SK-N-SH (cell line): ENCODE measurements at regions not wholly inside any gene's neighbourhood (a gene's known extent, or its start where the extent isn't known, plus 50 kb on each side); places are given as distances from the start of the nearest gene placed in this dataset.

Source experiments
- CTCF ChIA-PET: fragments of 300-600, 350-600 bp; formaldehyde crosslinking; extraction: SDS; loops from one replicate; lab custom pipeline; 2021; lab: Yijun Ruan, JAX
- POLR2A ChIA-PET: fragments of 350-600 bp; sonication (Branson Sonifier 250); formaldehyde crosslinking; extraction: SDS; loops from one replicate; lab custom pipeline; 2020; ENCODE audit warnings: antibody characterized with exemption, inconsistent platforms; lab: Yijun Ruan, JAX
- DNase-seq: peaks from one replicate; pipeline ENCODE4 v3.0.0; 2012
- H2AFZ ChIP-seq: fragments of 200-600 bp; sonication (generic); 2 replicates; pipeline ENCODE4 v1.8.1; 2016; ENCODE audit warnings: antibody characterized with exemption, mild to moderate bottlenecking, low read depth
- H3F3A ChIP-seq: fragments of 200-600 bp; sonication (generic); replicated peaks from 2 replicates; pipeline ENCODE3; 2016; ENCODE audit warnings: antibody characterized with exemption, mild to moderate bottlenecking; ENCODE audit not compliant: insufficient read depth
- H3K27ac ChIP-seq, 2 experiments: fragments of 200-500 bp in 1 of 2; fragments of 200-600 bp in 1 of 2; sonication (Bioruptor generic) in 1 of 2; sonication (generic), shearing (Covaris generic) in 1 of 2; 2 replicates each; pipeline versions ENCODE4 v1.5.1 to v1.6.1; 2014 to 2016; ENCODE audit warnings: low read depth in 2 of 2, inconsistent platforms in 1 of 2, low read length in 1 of 2, mild to moderate bottlenecking in 1 of 2, mixed read lengths in 1 of 2
- H3K27me3 ChIP-seq: fragments of 200-600 bp; sonication (generic), shearing (Covaris generic); 2 replicates; pipeline ENCODE4 v1.6.1; 2016; ENCODE audit warnings: mixed run types; ENCODE audit not compliant: insufficient read depth
- H3K36me3 ChIP-seq, 2 experiments: fragments of 200-500 bp in 1 of 2; fragments of 200-600 bp in 1 of 2; sonication (Bioruptor generic) in 1 of 2; sonication (generic) in 1 of 2; replicated peaks in 1 of 2; 2 replicates each; pipeline versions ENCODE3 to v1.5.1; 2014 to 2016; ENCODE audit warnings: low read length in 1 of 2, mild to moderate bottlenecking in 1 of 2; ENCODE audit not compliant: insufficient read depth in 2 of 2, control insufficient read depth in 1 of 2
- H3K4me1 ChIP-seq, 2 experiments: fragments of 200-500 bp in 1 of 2; fragments of 200-600 bp in 1 of 2; sonication (Bioruptor generic) in 1 of 2; sonication (generic), shearing (Covaris generic) in 1 of 2; 2 replicates each; pipeline versions ENCODE4 v1.5.1 to v1.6.1; 2014 to 2016; ENCODE audit warnings: low read depth in 1 of 2, low read length in 1 of 2, mixed run types in 1 of 2; ENCODE audit not compliant: insufficient read depth in 2 of 2, control insufficient read depth in 1 of 2
- H3K4me2 ChIP-seq: fragments of 200-600 bp; sonication (generic), shearing (Covaris generic); 2 replicates; pipeline ENCODE4 v1.6.1; 2017; ENCODE audit warnings: mixed run types
- H3K4me3 ChIP-seq, 2 experiments: fragments of 200-500 bp in 1 of 2; fragments of 200-600 bp in 1 of 2; sonication (Bioruptor generic) in 1 of 2; sonication (generic), shearing (Covaris generic) in 1 of 2; 2 replicates each; pipeline versions ENCODE4 v1.5.1 to v1.8.1; 2014 to 2016; ENCODE audit warnings: low read depth in 2 of 2, inconsistent platforms in 1 of 2, low read length in 1 of 2, mild to moderate bottlenecking in 1 of 2, mixed read lengths in 1 of 2, moderate library complexity in 1 of 2
- H3K79me2 ChIP-seq: fragments of 200-600 bp; sonication (generic); 2 replicates; pipeline ENCODE4 v1.8.1; 2017; ENCODE audit warnings: mild to moderate bottlenecking; ENCODE audit not compliant: insufficient read depth
- H3K9ac ChIP-seq: fragments of 200-600 bp; sonication (generic); 2 replicates; pipeline ENCODE4 v1.6.1; 2017; ENCODE audit warnings: mixed run types
- H3K9me2 ChIP-seq: fragments of 200-600 bp; sonication (generic); 2 replicates; pipeline ENCODE4 v1.6.1; 2017; ENCODE audit warnings: mixed run types
- H3K9me3 ChIP-seq: fragments of 200-600 bp; sonication (generic); 2 replicates; pipeline ENCODE4 v1.6.1; 2017; ENCODE audit warnings: mixed run types, mild to moderate bottlenecking, moderate library complexity
- H4K20me1 ChIP-seq: fragments of 200-600 bp; sonication (generic); 2 replicates; pipeline ENCODE4 v1.6.1; 2017; ENCODE audit warnings: mild to moderate bottlenecking, mixed run types; ENCODE audit not compliant: insufficient read depth
- EP300 ChIP-seq, 2 experiments: IDR thresholded peaks; 2 replicates each; pipeline versions ENCODE4 v1.4.0 to v1.6.1; 2012; ENCODE audit warnings: borderline replicate concordance in 1 of 2, low read depth in 1 of 2, low read length in 1 of 2
- FOSL2 ChIP-seq: IDR thresholded peaks from 2 replicates; pipeline ENCODE4 v1.4.0; 2012; ENCODE audit warnings: low read depth, mild to moderate bottlenecking, moderate library complexity, borderline replicate concordance
- FOXJ3 ChIP-seq: sonication (generic); formaldehyde crosslinking; IDR thresholded peaks from 2 replicates; pipeline ENCODE4 v1.5.1; 2020; ENCODE audit warnings: mild to moderate bottlenecking, missing genetic modification reagents
- GABPA ChIP-seq: IDR thresholded peaks from 2 replicates; pipeline ENCODE4 v1.4.0; 2012; ENCODE audit warnings: low read depth, mild to moderate bottlenecking
- GATA2 ChIP-seq: sonication (generic); formaldehyde crosslinking; IDR thresholded peaks from 2 replicates; pipeline ENCODE4 v1.5.0; 2020; ENCODE audit warnings: mild to moderate bottlenecking, missing genetic modification reagents
- NFIC ChIP-seq: IDR thresholded peaks from 2 replicates; pipeline ENCODE4 v1.4.0; 2012; ENCODE audit warnings: borderline replicate concordance
- NRF1 ChIP-seq: IDR thresholded peaks from 2 replicates; pipeline ENCODE4 v1.6.1; 2012; ENCODE audit warnings: low read depth, mild to moderate bottlenecking, low read length
- POLR2AphosphoS5 ChIP-seq: IDR thresholded peaks from 2 replicates; pipeline ENCODE4 v1.6.1; 2012; ENCODE audit warnings: low read depth, low read length
- RAD21 ChIP-seq: IDR thresholded peaks from 2 replicates; pipeline ENCODE4 v1.6.1; 2012; ENCODE audit warnings: mild to moderate bottlenecking, low read length
- RCOR1 ChIP-seq: fragments of 150-350 bp; IDR thresholded peaks from 2 replicates; pipeline ENCODE4 v1.6.1; 2017; ENCODE audit warnings: antibody characterized with exemption, low read length
- SMC3 ChIP-seq: IDR thresholded peaks from 2 replicates; pipeline ENCODE4 v1.6.1; 2012; ENCODE audit warnings: low read depth, low read length, improper control_type of control experiment
- TAF1 ChIP-seq: IDR thresholded peaks from 2 replicates; pipeline ENCODE4 v1.6.1; 2012; ENCODE audit warnings: low read depth, mild to moderate bottlenecking, low read length, moderate library complexity, borderline replicate concordance
- USF1 ChIP-seq: IDR thresholded peaks from 2 replicates; pipeline ENCODE4 v1.4.0; 2012; ENCODE audit warnings: low read depth, borderline replicate concordance
- USF2 ChIP-seq: fragments of 150-350 bp; IDR thresholded peaks from 2 replicates; pipeline ENCODE4 v1.6.1; 2017; ENCODE audit warnings: antibody characterized with exemption, low read length, low read depth, borderline replicate concordance
- WGBS: methylation state at CpG from one replicate; pipeline ENCODE4 v1.1.6; 2017; ENCODE audit warnings: low lambda C conversion rate; 5-methylcytosine and 5-hydroxymethylcytosine counted together
- TF ChIP-seq, protein P1 (sequence below): fragments of 200-600 bp; sonication (generic); IDR thresholded peaks from 2 replicates; pipeline ENCODE4 v1.6.1; 2017; ENCODE audit warnings: antibody characterized with exemption, mild to moderate bottlenecking, moderate library complexity

- Histone ChIP-seq H3K27me3 (no peaks in the 10 kb centered on the region), H3K27ac (no peak overlapping the region), H3K9me2 (no peaks in the 10 kb centered on the region), H3K4me3 (no peak overlapping the region), H2AFZ (no peak overlapping the region), H3K9ac (no peak overlapping the region), H3K9me3 (no peaks in the 10 kb centered on the region), H4K20me1 (no peaks in the 10 kb centered on the region), H3K4me1 (peaks cover 3 to 8% of the 10 kb centered on the region in 2 experiments; a peak in 3 of 4 replicates), H3K36me3 (no peaks in the 10 kb centered on the region), H3F3A (peaks cover 9% of the 10 kb centered on the region), H3K79me2 (no peaks in the 10 kb centered on the region), H3K4me2 (no peak overlapping the region)
- no peak for DNase-seq
- POLR2A ChIA-PET: no interaction called here
- CTCF ChIA-PET: no interaction called here
- WGBS: 95% methylated on average over 6 of the region's 12 CpGs
- no peak for TF ChIP-seq FOSL2
- TF ChIP-seq USF2: no peak
- TF ChIP-seq RAD21: no peak
- TF ChIP-seq SMC3: no peak
- TF ChIP-seq FOXJ3 (CRISPR knock-in tag): no peak
- no peak for TF ChIP-seq NRF1
- no peak for TF ChIP-seq POLR2AphosphoS5
- no peak for TF ChIP-seq TAF1
- TF ChIP-seq GABPA: no peak
- TF ChIP-seq NFIC: no peak
- no peak for TF ChIP-seq RCOR1
- TF ChIP-seq GATA2: no peak
- TF ChIP-seq, protein P1, sequence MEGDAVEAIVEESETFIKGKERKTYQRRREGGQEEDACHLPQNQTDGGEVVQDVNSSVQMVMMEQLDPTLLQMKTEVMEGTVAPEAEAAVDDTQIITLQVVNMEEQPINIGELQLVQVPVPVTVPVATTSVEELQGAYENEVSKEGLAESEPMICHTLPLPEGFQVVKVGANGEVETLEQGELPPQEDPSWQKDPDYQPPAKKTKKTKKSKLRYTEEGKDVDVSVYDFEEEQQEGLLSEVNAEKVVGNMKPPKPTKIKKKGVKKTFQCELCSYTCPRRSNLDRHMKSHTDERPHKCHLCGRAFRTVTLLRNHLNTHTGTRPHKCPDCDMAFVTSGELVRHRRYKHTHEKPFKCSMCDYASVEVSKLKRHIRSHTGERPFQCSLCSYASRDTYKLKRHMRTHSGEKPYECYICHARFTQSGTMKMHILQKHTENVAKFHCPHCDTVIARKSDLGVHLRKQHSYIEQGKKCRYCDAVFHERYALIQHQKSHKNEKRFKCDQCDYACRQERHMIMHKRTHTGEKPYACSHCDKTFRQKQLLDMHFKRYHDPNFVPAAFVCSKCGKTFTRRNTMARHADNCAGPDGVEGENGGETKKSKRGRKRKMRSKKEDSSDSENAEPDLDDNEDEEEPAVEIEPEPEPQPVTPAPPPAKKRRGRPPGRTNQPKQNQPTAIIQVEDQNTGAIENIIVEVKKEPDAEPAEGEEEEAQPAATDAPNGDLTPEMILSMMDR: no peak
- no peak for TF ChIP-seq USF1
- no peak for TF ChIP-seq EP300 (IDR thresholded peaks at IDR 0.05; ENCODE audit: borderline replicate concordance in 1 of 2, low read depth in 1 of 2, low read length in 1 of 2)
Measured at GRCh38 chr5:115369430-115370144, 73.1 kb upstream of the CCDC112 start.
